ENCODE measurements at regions not wholly inside any gene's neighbourhood (a gene's known extent, or its start where the extent isn't known, plus 50 kb on each side); places are given as distances from the start of the nearest gene placed in this dataset.

DNA sequence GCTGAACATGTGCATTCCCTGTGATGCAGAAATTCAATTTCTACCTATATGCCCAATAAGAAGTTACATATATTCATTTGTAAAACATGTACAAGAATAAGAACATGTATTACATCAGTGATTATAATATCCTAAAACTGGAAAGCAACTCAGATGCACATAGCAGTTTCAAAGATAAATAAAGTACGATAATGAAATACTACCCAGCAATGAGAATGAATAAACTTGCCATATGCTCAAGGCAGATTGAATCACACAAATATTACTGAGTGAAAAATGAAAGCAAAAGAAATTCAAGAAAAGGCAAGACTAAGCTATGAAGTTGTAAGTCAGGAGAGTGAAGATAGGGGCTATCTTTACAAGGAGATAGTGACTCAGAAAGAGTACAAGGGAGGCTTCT lies 345.3 kb upstream of the OR4E1 start:
- Histone ChIP-seq H3K4me3 (ENCODE audit: low read depth, low read length) (no peak overlapping the region), H3K27ac (no peak overlapping the region), H3K27me3 (ENCODE audit: insufficient read depth, low read depth, severe bottlenecking) (peaks cover 46% of the 10 kb centered on the region), H3K9me3 (ENCODE audit: severe bottlenecking) (no peaks in the 10 kb centered on the region), H3K36me3 (no peaks in the 10 kb centered on the region)
- no peak for TF ChIP-seq CTCF (IDR thresholded peaks at IDR 0.05; ENCODE audit: low read depth, low read length)
- no peak for DNase-seq

DNA sequence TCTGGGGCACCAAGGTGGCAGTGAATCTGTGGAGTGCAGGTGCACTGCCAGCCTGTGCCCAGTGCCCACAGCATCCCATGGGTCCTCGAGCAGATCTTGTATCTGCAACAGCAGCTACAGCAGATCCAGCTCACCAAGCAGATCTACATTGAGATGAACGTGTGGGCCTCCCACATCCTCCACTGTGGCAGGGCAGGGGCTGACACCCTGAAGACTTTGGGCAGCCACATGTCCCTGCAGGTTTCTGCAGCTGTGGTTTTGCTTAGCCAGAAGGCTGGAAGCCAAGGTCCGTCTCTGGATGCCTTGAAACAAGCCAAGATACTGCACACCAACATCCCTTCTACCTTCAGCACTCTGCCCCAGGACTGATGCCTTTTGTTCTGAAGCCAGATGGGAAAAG lies 338.8 kb upstream of the OR4E1 start:
- no peak for TF ChIP-seq CTCF (IDR thresholded peaks at IDR 0.05; ENCODE audit: low read depth, low read length)
- Histone ChIP-seq H3K27ac (no peak overlapping the region), H3K36me3 (no peaks in the 10 kb centered on the region), H3K27me3 (ENCODE audit: insufficient read depth, low read depth, severe bottlenecking) (peaks cover 50% of the 10 kb centered on the region), H3K4me3 (ENCODE audit: low read depth, low read length) (no peak overlapping the region), H3K9me3 (ENCODE audit: severe bottlenecking) (no peaks in the 10 kb centered on the region)
- no peak for DNase-seq

DNA sequence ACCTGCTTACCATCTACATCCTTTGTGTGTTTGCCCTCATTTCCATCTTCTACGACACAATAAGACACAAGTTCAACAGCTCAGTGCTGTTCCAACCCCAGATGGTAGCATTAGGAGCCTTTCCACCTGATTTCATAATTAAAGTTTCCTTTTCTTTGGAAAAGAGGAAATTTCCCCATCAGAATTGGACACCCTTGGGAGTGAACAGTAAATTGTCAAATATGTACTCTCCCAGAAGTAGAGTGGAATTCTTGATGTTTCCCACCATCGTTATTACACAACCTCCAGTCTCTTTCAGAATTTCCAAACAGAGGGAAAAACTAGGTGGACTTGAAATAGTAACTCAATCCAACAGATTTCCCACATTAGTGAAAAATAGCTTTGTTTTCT lies 337.6 kb upstream of the OR4E1 start:
- Histone ChIP-seq H3K27me3 (ENCODE audit: insufficient read depth, low read depth, severe bottlenecking) (peaks cover 42% of the 10 kb centered on the region), H3K9me3 (ENCODE audit: severe bottlenecking) (no peaks in the 10 kb centered on the region), H3K27ac (no peak overlapping the region), H3K4me3 (ENCODE audit: low read depth, low read length) (no peak overlapping the region), H3K36me3 (no peaks in the 10 kb centered on the region)
- no peak for DNase-seq
- TF ChIP-seq CTCF (IDR thresholded peaks at IDR 0.05; ENCODE audit: low read depth, low read length): no peak

DNA sequence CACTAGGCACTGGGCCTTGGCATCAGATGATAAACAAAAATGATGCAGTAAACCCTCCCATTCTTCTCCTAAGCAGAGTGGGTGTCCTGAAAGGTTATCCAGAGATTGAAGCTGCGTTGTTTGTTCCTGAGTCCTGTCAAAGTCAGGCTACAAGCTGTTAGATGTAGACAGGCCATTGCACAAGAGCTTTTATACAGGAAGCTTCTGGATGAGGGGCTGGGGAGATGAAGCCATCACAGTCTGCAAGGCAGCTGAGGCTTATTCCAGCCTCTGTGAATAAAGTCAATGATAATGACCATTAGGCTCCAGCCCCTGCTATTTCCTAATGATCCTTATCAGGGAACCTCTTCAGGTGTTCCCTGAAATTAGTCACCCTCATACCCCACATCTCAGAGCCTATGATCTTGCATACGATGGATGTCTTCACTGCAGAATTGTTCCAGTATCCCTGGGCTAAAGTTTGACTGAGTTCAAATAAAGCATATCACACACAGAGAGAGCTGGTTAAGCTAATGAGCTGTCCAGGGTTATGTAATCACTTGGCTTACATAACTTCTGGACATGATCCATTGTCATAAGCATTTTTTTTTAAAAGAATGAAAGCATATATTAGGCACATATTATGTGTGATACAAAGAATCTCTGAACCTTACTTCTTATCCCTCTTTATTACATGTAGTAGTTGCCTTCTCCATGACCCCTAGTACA lies 337.1 kb upstream of the OR4E1 start:
- no peak overlapping the region for H3K4me3 ChIP-seq (ENCODE audit: low read depth, low read length)
- peaks cover 38% of the 10 kb centered on the region for H3K27me3 ChIP-seq (ENCODE audit: insufficient read depth, low read depth, severe bottlenecking)
- DNase-seq: no peak
- H3K9me3 ChIP-seq (ENCODE audit: severe bottlenecking): no peaks in the 10 kb centered on the region
- H3K36me3 ChIP-seq: no peaks in the 10 kb centered on the region
- H3K27ac ChIP-seq: no peak overlapping the region
- TF ChIP-seq CTCF (IDR thresholded peaks at IDR 0.05; ENCODE audit: low read depth, low read length): no peak

- no peak overlapping the region for H3K27ac ChIP-seq
- peaks cover 40% of the 10 kb centered on the region for H3K27me3 ChIP-seq (ENCODE audit: insufficient read depth, low read depth, severe bottlenecking)
- no peaks in the 10 kb centered on the region for H3K36me3 ChIP-seq
- no peak for DNase-seq
- no peak for TF ChIP-seq CTCF (IDR thresholded peaks at IDR 0.05; ENCODE audit: low read depth, low read length)
- H3K9me3 ChIP-seq (ENCODE audit: severe bottlenecking): no peaks in the 10 kb centered on the region
- no peak overlapping the region for H3K4me3 ChIP-seq (ENCODE audit: low read depth, low read length)
These were observed 335.1 kb upstream of the OR4E1 start for GRCh38 chr14:22008766-22009165.
